GM10266 (cell line): ENCODE measurements at regions not wholly inside any gene's neighbourhood (a gene's known extent, or its start where the extent isn't known, plus 50 kb on each side); places are given as distances from the start of the nearest gene placed in this dataset.

Experiments
- DNase-seq: peaks from one replicate; pipeline ENCODE4 v3.0.0; 2012; ENCODE audit errors: extremely low spot score
- CTCF ChIP-seq: IDR thresholded peaks from 2 replicates; pipeline ENCODE4 v1.5.1; 2012; ENCODE audit warnings: mild to moderate bottlenecking, low read depth; ENCODE audit not compliant: control insufficient read depth, insufficient read depth; ENCODE audit errors: missing control alignments

- no peak for TF ChIP-seq CTCF
Observed at GRCh38 chr7:89809291-89809690, 345.0 kb upstream of the STEAP1 start.

GRCh38 chr7:89813081-89813480 is 341.2 kb upstream of the STEAP1 start:
- no peak for TF ChIP-seq CTCF
- no peak for DNase-seq

More at GRCh38 chr7:89809291-89809690, 345.0 kb upstream of the STEAP1 start:
- DNase-seq, result no peak

DNA sequence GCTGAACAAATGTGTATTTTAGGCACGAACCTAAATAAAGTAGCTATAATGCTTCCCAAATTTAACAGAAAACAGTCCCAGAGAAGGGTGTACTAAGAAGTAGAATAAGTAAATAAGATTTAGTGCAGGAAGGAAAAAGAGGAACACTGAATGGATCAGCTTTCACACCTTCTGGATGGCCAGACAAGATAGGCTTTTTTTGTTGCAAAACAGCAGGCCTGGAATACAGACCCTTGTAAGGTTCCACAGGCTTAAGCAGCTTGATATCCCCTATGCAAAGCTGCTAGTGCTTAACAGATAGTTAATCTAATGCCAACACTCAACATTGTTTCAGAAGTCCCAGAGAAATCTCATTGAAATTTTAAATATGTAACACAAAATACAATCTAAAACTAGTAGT is 328.1 kb upstream of the STEAP1 start:
- no peak for TF ChIP-seq CTCF
- no peak for DNase-seq

GRCh38 chr7:89826557-89826956 is 327.7 kb upstream of the STEAP1 start:
- no peak for DNase-seq
- no peak for TF ChIP-seq CTCF

DNA sequence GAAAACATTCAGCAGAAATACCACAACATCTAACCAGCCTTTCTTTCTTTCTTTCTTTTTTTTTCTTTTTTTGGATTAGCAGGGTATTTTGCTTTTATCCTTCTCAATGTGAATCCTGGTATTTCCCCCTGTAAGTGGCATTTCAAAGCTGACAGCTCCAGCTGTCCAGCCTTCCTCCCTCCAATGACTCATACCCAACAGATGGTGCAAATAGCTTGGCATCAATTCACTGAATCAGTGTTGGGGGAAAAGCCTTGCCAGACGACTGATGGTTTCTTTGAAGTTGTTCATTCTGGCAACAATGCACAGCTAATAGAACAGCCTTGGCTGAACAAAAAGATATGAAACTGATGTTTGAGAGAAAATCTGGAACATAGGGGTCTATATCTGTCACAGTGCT is 316.8 kb upstream of the STEAP1 start:
- DNase-seq, result no peak
- no peak for TF ChIP-seq CTCF

GRCh38 chr7:89839329-89839728 is 314.9 kb upstream of the STEAP1 start:
- DNase-seq, result no peak
- no peak for TF ChIP-seq CTCF

GRCh38 chr7:89845952-89846351 is 308.3 kb upstream of the STEAP1 start:
- DNase-seq, result no peak
- TF ChIP-seq CTCF, result no peak
